ENCODE measurements at regions not wholly inside any gene's neighbourhood (a gene's known extent, or its start where the extent isn't known, plus 50 kb on each side); places are given as distances from the start of the nearest gene placed in this dataset.

GRCh38 chr1:229760478-229760996 lies 134.5 kb downstream of the URB2 start:
- no peak for DNase-seq (ENCODE audit: extremely low read depth in 1 of 2, low read depth in 1 of 2)

- DNase-seq (ENCODE audit: extremely low read depth in 1 of 2, low read depth in 1 of 2), result no peak
Measured at GRCh38 chr1:229762891-229763290, 136.8 kb downstream of the URB2 start.

GRCh38 chr1:229768232-229768631 lies 142.2 kb downstream of the URB2 start:
- no peak for DNase-seq (ENCODE audit: extremely low read depth in 1 of 2, low read depth in 1 of 2)

- DNase-seq (ENCODE audit: extremely low read depth in 1 of 2, low read depth in 1 of 2), result no peak
Measured at GRCh38 chr1:229769006-229769405, 143.0 kb downstream of the URB2 start.

- no peak for DNase-seq (ENCODE audit: extremely low read depth in 1 of 2, low read depth in 1 of 2)
Measured at GRCh38 chr1:229769809-229770208, 143.8 kb downstream of the URB2 start.

GRCh38 chr1:229778794-229779193 lies 152.7 kb downstream of the URB2 start:
- DNase-seq (ENCODE audit: extremely low read depth in 1 of 2, low read depth in 1 of 2), result no peak

- no peak for DNase-seq (ENCODE audit: extremely low read depth in 1 of 2, low read depth in 1 of 2)
Measured at GRCh38 chr1:229781453-229781852, 155.4 kb downstream of the URB2 start.

- no peak for DNase-seq (ENCODE audit: extremely low read depth in 1 of 2, low read depth in 1 of 2)
Measured at GRCh38 chr1:229782469-229782868, 156.4 kb downstream of the URB2 start.

GRCh38 chr1:229784834-229785233 lies 158.8 kb downstream of the URB2 start:
- no peak for DNase-seq (ENCODE audit: extremely low read depth in 1 of 2, low read depth in 1 of 2)

GRCh38 chr1:229786974-229787610 lies 161.0 kb downstream of the URB2 start:
- DNase-seq (ENCODE audit: extremely low read depth in 1 of 2, low read depth in 1 of 2), result no peak

GRCh38 chr1:229788004-229788403 lies 162.0 kb downstream of the URB2 start:
- no peak for DNase-seq (ENCODE audit: extremely low read depth in 1 of 2, low read depth in 1 of 2)

- no peak for DNase-seq (ENCODE audit: extremely low read depth in 1 of 2, low read depth in 1 of 2)
Measured at GRCh38 chr1:229792012-229792975, 166.2 kb downstream of the URB2 start.

- DNase-seq (ENCODE audit: extremely low read depth in 1 of 2, low read depth in 1 of 2), result no peak
Measured at GRCh38 chr1:229793488-229793887, 167.4 kb downstream of the URB2 start.

GRCh38 chr1:229798558-229798957 lies 172.5 kb downstream of the URB2 start:
- no peak for DNase-seq (ENCODE audit: extremely low read depth in 1 of 2, low read depth in 1 of 2)

- DNase-seq (ENCODE audit: extremely low read depth in 1 of 2, low read depth in 1 of 2), result no peak
Measured at GRCh38 chr1:229803626-229804217, 177.7 kb downstream of the URB2 start.

- no peak for DNase-seq (ENCODE audit: extremely low read depth in 1 of 2, low read depth in 1 of 2)
Measured at GRCh38 chr1:229808272-229808671, 182.2 kb downstream of the URB2 start.

GRCh38 chr1:229810140-229810539 lies 184.1 kb downstream of the URB2 start:
- DNase-seq (ENCODE audit: extremely low read depth in 1 of 2, low read depth in 1 of 2), result no peak

- no peak for DNase-seq (ENCODE audit: extremely low read depth in 1 of 2, low read depth in 1 of 2)
Measured at GRCh38 chr1:229810961-229811360, 184.9 kb downstream of the URB2 start.

GRCh38 chr1:229812148-229812547 lies 186.1 kb downstream of the URB2 start:
- DNase-seq (ENCODE audit: extremely low read depth in 1 of 2, low read depth in 1 of 2), result no peak

GRCh38 chr1:229812693-229813092 lies 186.6 kb downstream of the URB2 start:
- no peak for DNase-seq (ENCODE audit: extremely low read depth in 1 of 2, low read depth in 1 of 2)

GRCh38 chr1:229815076-229815475 lies 189.0 kb downstream of the URB2 start:
- DNase-seq (ENCODE audit: extremely low read depth in 1 of 2, low read depth in 1 of 2), result no peak

GRCh38 chr1:229815961-229816360 lies 189.9 kb downstream of the URB2 start:
- no peak for DNase-seq (ENCODE audit: extremely low read depth in 1 of 2, low read depth in 1 of 2)

All from activated CD8-positive, alpha-beta memory T cell treated with anti-CD3 and anti-CD28 coated beads for 1 hour (primary cell).